EH (cell line): ENCODE measurements at regions not wholly inside any gene's neighbourhood (a gene's known extent, or its start where the extent isn't known, plus 50 kb on each side); places are given as distances from the start of the nearest gene placed in this dataset.
A peak's percentile ranks its signal among the peaks of the same experiment; 100 is the strongest.

Experiments used
- DNase-seq: peaks from one replicate; pipeline ENCODE4 v3.0.0-alpha.2; 2015; ENCODE audit warnings: low read depth

- DNase-seq, result no peak
Observed at GRCh38 chr2:217160978-217161973, 301.4 kb upstream of the TNP1 start.

GRCh38 chr2:217160103-217160743, 300.4 kb upstream of the TNP1 start:
- peak; percentile 19 for DNase-seq

GRCh38 chr2:217158928-217159327, 299.1 kb upstream of the TNP1 start:
- no peak for DNase-seq

- DNase-seq, result no peak
Observed at GRCh38 chr2:217157581-217157980, 297.7 kb upstream of the TNP1 start.

GRCh38 chr2:217156801-217157200, 296.9 kb upstream of the TNP1 start:
- DNase-seq, result no peak

GRCh38 chr2:217154923-217155322, 295.1 kb upstream of the TNP1 start:
- DNase-seq, result no peak

GRCh38 chr2:217153510-217153909, 293.6 kb upstream of the TNP1 start:
- DNase-seq, result no peak

GRCh38 chr2:217152831-217153230, 293.0 kb upstream of the TNP1 start:
- no peak for DNase-seq

- no peak for DNase-seq
Observed at GRCh38 chr2:217151509-217152206, 291.8 kb upstream of the TNP1 start.

- DNase-seq, result peak; percentile 42
Observed at GRCh38 chr2:217150236-217150635, 290.4 kb upstream of the TNP1 start.

- DNase-seq, result no peak
Observed at GRCh38 chr2:217149087-217149660, 289.3 kb upstream of the TNP1 start.

GRCh38 chr2:217147818-217148217, 288.0 kb upstream of the TNP1 start:
- DNase-seq, result no peak

- no peak for DNase-seq
Observed at GRCh38 chr2:217146956-217147355, 287.1 kb upstream of the TNP1 start.

- peak; percentile 33 for DNase-seq
Observed at GRCh38 chr2:217142649-217143266, 282.9 kb upstream of the TNP1 start.

- DNase-seq, result no peak
Observed at GRCh38 chr2:217138284-217138683, 278.4 kb upstream of the TNP1 start.

GRCh38 chr2:217127744-217128143, 267.9 kb upstream of the TNP1 start:
- DNase-seq, result peak; percentile 54

- no peak for DNase-seq
Observed at GRCh38 chr2:217125014-217125413, 265.1 kb upstream of the TNP1 start.

- DNase-seq, result no peak
Observed at GRCh38 chr2:217124050-217124449, 264.2 kb upstream of the TNP1 start.

GRCh38 chr2:217121565-217121964, 261.7 kb upstream of the TNP1 start:
- no peak for DNase-seq

GRCh38 chr2:217120429-217120828, 260.6 kb upstream of the TNP1 start:
- no peak for DNase-seq

GRCh38 chr2:217118559-217119284, 258.9 kb upstream of the TNP1 start:
- no peak for DNase-seq
